NCI-H146 treated with DMSO at 0.1 percent for 48 hours (cell line): ENCODE measurements at regions not wholly inside any gene's neighbourhood (a gene's known extent, or its start where the extent isn't known, plus 50 kb on each side); places are given as distances from the start of the nearest gene placed in this dataset.
"Not testable (repeated sequence)": the region's sequence is repeated elsewhere in the genome, so short reads cannot be mapped to it uniquely, and the experiment has no call there.

Experiments
- DNase-seq: peaks from one replicate; lab custom pipeline; 2025; ENCODE audit not compliant: unreplicated experiment; lab: John Stamatoyannopoulos, UW

- DNase-seq = no peak
Observed at GRCh38 chr2:175621821-175622220, 380.2 kb downstream of the LNPK start.

GRCh38 chr2:175620106-175620505 lies 382.0 kb downstream of the LNPK start:
- DNase-seq = no peak

DNA sequence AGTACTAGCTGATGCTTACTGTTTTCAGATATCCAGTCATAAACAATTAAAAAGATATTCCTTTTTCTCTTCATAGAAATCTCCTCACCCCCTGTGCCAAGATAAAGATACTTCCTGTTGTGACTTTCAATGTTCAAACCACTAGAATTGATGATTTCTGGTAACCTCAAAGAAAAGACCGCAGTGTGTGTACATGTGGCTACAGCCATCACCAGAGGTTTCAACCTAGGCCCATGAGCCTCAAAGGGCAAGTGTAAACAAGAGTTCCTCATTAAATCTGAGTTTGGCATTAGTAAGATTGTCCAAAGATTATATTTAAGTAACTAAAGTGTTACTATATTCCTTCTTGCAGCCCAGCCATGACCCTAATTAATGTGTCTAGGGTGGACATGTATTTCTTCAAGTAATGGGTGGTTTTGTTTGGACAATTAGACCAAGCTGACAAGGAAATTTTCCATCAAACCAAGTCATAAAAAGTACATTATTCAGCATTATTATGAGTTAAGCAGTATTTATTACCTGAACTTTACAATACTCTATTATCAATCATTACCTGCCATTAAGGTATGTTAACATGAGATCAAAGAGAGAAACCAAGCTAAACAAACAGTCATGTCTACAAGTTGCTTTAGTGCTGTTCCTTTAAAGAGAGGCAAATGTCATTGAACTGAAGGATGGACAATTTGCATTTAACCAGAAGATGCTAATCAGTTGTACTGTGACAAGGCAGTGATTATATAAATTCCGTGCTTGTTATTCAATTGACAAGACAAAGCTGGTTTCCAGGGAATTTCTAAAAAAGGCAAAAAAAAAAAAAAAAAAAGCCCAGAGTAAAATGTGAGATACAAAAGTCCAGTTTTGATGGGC lies 382.7 kb downstream of the LNPK start:
- DNase-seq = no peak

DNA sequence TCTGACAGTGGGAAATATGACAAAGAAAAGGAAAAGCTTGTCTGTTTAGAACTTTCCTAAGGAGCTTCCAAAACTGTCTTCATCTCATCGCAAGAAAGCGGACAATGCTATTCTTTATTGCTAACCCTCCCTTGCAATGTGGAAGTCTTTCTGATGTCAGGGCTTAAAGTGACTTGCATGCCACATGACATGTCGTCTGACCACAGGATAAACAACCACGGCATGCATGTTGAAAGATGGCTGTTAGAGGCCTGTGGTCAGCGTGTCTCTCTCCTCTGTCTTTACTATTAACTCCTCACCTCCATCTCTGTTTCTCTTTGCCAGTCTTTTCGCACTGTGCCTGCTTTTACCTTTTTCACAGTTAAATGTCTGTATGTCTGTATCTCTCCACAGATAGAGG lies 389.8 kb downstream of the LNPK start:
- no peak for DNase-seq

DNA sequence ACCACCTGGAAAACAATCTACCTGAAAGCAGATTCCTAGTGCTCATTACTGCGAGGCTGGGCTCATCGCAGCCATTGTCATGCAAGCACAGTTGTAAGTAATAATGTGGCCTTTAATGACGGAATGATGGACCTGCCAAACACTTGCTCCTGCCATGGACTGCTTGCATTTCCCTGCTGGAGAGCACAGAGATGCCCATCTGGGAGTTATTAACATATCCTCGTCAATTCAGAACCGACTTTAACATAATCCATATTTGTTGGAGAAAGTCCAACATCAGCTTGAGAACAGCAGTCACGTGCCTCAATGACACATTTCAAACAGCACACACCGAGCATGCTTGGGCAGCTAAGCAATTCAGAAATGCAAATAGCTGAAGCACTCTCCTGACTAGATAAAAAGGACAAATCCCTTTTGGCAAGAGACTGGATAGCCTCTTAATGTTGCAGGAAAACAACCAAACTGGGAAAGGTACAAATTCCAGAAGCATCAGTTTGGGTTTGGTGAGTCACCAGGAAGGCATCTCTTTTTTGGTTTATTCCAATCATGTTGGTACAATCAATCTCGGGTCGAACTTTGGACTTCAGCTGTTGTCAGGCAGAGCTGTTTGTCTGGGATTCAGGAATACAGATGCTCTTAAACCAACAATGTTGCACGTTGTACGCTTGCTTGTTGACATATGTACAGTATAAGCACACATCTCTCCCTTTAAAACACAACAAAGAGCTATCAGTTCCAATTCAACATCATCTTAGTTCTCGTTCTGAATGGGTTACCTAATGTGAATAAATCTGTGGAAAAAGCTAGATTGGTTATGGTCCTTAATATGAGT lies 395.8 kb downstream of the LNPK start:
- DNase-seq = peak; percentile 22

DNA sequence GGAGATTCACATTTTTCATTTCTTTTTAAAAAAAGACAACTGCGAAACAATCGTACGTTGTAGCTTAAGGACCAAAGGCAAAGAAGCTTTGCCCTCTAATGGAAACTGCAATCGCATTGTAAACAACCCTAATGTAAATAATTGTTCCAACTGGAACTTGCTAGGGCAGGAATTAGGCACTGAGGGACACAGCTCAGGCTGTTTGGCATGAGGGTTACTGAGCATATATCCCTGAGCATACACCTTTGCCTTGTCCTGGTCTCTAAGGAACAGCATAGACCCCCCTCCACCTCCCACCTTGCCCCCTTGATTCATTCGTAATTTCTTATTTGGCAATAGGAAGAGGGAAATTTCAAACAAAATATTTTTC lies 396.4 kb downstream of the LNPK start:
- no peak for DNase-seq

- no peak for DNase-seq
Observed at GRCh38 chr2:175601969-175602368, 400.1 kb downstream of the LNPK start.

GRCh38 chr2:175599966-175600831 lies 401.9 kb downstream of the LNPK start:
- peak; percentile 62 for DNase-seq

DNA sequence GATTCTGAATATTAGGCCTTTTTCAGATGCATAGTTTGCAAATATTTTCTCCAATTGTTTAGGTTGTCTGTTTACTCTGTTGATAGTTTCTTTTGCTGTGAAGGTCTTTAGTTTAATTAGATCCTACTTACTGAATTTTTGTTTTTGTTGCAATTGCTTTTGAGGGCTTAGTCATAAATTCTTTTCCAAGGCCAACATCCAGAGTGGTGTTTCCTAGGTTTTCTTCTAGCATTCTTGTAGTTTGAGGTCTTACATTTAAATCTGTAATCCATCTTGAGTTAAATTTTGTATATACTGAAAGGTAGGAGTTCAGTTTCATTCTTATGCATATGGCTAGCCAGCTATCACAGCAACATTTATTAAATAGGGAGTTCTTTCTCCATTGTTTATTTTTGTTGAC lies 404.8 kb downstream of the LNPK start:
- DNase-seq = no peak

GRCh38 chr2:175595139-175595538 lies 406.9 kb downstream of the LNPK start:
- DNase-seq = no peak

DNA sequence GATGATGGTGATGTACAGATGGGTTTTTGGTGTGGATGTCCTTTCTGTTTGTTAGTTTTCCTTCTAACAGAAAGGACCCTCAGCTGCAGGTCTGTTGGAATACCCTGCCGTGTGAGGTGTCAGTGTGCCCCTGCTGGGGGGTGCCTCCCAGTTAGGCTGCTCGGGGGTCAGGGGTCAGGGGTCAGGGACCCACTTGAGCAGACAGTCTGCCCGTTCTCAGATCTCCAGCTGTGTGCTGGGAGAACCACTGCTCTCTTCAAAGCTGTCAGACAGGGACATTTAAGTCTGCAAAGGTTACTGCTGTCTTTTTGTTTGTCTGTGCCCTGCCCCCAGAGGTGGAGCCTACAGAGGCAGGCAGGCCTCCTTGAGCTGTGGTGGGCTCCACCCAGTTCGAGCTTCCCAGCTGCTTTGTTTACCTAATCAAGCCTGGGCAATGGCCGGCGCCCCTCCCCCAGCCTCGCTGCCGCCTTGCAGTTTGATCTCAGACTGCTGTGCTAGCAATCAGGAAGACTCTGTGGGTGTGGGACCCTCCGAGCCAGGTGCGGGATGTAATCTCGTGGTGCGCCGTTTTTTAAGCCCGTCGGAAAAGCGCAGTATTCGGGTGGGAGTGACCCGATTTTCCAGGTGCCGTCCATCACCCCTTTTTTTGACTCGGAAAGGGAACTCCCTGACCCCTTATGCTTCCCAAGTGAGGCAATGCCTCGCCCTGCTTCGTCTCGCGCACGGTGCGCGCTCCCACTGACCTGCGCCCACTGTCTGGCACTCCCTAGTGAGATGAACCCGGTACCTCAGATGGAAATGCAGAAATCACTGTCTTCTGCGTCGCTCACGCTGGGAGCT lies 408.2 kb downstream of the LNPK start:
- not testable (repeated sequence) for DNase-seq

DNA sequence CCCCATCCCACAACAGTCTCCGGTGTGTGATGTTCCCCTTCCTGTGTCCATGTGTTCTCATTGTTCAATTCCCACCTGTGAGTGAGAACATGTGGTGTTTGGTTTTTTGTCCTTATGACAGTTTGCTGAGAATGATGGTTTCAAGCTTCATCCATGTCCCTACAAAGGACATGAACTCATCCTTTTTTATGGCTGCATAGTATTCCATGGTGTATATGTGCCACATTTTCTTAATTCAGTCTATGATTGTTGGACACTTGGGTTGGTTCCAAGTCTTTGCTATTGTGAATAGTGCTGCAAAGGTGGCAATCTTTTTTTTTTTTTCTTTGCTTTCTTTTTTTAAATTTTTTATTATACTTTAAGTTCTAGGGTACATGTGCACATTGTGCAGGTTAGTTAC lies 406.7 kb upstream of the ATP5MC3 start:
- not testable (repeated sequence) for DNase-seq

GRCh38 chr2:175585496-175585895 lies 404.0 kb upstream of the ATP5MC3 start:
- DNase-seq = no peak

GRCh38 chr2:175580652-175581051 lies 399.1 kb upstream of the ATP5MC3 start:
- no peak for DNase-seq

DNA sequence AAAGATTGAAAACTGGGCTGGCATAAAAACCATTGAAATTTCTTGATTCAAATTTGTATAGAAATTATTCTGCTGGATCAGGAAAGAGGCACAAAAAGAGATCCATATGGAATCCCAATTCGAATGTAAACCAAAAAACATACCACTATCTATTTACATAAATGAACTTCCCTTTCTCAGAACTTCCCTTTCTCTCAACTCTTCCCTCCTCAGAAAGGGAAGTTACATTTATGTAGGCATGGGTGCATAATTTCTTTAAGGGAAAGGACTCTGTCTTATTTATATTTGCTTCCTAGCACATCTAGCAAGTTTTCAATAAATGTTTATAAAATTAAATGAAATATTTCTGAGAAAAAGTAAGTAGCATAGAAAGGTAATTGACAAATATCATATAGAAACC lies 398.1 kb upstream of the ATP5MC3 start:
- DNase-seq = no peak

DNA sequence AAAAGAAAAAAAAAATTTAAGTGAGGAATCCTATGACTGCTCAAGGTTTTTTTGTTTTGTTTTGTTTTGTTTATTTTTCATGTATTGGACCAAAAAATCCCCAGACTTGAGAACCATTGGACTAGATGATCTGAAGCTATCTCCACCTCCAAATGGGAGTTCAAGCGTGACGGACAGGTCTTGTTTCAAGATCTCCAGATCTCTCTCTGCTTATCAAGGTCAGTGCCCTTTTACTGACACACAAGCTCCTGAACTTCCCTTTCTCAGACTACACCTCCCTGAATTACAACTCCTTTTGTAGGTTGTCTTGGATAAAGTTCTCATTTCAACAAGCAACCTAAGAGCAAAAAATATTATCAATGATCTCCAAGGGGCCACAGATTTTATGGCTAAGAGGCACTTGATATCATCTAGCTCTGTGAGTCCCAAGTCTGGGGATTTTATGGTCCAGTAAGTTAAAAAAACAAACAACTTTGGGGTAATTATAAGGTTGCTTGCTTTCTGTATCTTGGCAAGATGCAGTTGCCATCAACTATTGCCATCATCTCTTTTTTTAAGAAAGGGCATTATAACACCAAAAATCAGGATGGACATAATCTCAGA lies 396.0 kb upstream of the ATP5MC3 start:
- DNase-seq = no peak

GRCh38 chr2:175576875-175577274 lies 395.4 kb upstream of the ATP5MC3 start:
- DNase-seq = no peak

DNA sequence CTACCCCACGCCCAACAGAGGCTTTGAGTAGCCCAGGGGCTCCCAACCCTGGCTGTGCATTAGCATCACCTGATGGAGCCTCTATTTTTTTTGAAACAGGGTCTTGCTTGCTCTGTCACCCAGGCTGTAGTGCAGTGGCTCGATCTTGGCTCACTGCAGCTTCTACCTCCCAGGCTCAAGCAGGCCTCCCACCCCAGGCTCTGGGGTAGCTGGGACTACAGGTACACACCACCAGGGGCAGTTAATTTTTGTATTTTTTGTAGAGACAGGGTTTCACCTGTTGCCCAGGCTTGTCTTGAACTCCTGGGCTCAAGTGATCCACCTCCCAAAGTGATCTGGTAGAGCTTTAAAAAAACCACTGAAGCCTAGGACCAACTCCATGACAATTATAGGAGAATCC lies 394.8 kb upstream of the ATP5MC3 start:
- DNase-seq = no peak

- peak; percentile 42 for DNase-seq
Observed at GRCh38 chr2:175575346-175576258, 394.1 kb upstream of the ATP5MC3 start.
